Activated gamma-delta T cell treated with anti-CD3 and anti-CD28 coated beads, Interleukin-2, amount 50 U/mL, for 16 hours (primary cell): ENCODE measurements at regions not wholly inside any gene's neighbourhood (a gene's known extent, or its start where the extent isn't known, plus 50 kb on each side); places are given as distances from the start of the nearest gene placed in this dataset.
"Not testable (repeated sequence)": the region's sequence is repeated elsewhere in the genome, so short reads cannot be mapped to it uniquely, and the experiment has no call there.

Source experiments
- DNase-seq: peaks from one replicate; pipeline ENCODE4 v3.0.0-alpha.2; 2020; ENCODE audit warnings: low read depth

DNA sequence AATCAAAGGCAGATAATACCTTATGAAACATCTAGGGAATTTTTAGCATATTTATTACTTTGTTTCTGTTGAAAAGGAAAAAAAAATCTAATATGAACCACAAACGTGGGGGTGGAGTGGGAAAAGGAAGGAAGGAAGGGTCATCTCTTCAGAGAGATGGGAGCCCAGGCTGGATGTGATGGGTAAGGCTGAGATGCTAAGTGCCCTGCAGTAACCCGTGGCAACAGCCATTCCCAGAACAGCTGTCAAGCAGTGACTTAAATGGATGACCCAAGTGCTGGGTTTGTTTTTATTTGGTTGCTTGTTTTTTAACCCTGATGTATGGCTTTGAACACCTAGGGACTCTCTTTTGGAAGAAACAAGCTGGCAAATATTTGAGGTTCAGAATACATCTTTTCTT, 50.7 kb upstream of the KLF7 start:
- no peak for DNase-seq

DNA sequence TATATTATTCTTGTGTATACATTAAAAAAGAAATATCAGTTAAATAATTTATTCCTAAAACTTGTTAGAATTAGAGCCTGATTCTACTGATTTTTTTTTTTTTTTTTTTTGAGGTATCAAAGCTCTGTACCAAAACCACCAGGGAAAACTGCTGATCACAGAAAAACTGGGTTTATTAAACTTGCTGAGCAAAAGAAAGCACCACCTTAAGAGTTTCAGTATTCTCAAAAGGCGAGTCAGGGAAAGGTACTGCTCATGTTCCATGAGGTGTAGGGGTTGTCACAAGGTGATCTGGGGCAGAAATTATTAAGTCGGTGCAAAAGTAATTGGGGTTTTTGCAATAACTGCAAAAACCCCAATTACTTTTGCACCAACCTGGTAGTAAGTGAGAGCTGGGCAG, 51.7 kb upstream of the KLF7 start:
- no peak for DNase-seq

DNA sequence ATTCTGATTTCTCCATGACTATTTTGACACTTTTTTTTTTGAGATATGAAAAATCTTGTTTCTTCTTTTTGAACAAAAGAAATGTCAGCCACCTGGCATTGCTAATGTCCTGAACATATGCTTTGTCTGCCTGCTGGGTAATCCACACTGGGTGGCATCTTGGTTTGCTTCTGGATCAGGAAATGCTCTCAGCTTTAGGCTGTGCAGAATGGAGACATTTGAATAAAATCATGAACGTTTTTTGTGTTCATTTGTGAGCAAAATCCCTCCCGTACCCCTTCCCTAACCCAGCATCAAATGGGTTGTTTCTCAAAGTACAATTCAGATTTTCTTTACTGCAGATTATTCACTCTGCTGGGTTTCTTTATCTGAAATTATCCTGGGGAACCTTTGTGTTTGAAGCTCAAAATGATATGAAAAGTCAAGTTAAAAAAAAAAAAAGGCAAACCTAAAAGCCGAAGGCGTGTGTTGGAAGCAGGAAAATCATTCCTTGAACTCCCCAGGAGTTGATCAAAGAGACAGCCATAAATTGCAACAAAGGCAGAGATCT, 53.4 kb upstream of the KLF7 start:
- DNase-seq: no peak

DNA sequence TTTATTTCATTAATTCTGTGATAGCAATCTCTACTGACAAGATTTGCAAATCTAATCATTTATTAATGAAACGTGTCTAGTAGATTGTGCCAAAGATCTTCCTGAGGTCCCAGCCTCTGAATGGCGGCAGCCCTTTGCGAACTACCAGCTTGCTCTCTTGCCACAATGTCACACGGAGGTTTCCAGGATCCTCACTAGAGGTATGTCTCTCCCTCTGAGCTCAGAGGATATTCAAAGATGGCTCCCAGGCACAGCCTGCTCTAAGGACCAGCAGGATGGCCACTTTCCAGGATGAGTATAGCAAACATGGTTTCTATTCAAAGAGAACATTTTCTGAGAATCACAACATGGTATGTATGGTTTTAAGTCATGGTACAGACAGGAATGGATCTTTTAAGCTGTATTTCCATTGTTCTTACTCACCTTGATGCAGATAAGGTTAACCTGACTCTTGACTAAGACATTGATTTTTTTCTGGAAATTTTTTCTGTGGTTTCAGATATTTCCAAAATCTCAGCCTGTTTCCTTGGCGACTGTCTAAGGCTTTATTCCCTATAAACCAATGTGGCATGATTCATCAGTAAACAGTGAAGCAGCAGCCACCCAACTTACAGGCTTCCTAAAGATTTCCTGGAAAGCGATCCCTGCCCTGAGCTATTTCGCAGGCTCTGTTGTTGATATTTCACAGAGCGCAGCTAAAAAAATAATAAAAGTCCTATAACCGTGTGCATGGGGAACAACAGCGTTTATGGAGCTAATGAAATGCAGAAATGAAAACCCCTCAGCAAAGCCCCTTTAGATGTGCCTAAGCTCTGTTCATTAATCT, 54.1 kb upstream of the KLF7 start:
- no peak for DNase-seq

DNA sequence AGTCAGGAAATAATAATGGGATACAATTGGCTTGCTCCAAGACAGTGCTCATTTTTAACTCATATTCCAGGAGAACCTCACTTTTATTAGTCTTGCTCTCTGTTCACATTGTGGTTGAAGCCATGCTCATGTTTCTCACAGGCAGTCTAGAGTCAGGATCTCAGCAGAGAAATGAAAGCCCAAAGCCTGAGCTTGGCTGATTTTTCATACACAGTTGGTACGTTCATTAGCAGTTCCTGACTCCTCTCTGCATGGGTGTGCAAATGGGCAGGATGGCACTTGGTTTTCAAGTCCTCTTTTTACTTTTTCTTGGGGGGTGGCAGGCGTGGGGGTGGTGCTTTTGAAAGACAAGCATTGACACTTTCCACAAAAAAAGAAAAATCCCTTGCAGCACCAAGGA, 56.0 kb upstream of the KLF7 start:
- DNase-seq: no peak

DNA sequence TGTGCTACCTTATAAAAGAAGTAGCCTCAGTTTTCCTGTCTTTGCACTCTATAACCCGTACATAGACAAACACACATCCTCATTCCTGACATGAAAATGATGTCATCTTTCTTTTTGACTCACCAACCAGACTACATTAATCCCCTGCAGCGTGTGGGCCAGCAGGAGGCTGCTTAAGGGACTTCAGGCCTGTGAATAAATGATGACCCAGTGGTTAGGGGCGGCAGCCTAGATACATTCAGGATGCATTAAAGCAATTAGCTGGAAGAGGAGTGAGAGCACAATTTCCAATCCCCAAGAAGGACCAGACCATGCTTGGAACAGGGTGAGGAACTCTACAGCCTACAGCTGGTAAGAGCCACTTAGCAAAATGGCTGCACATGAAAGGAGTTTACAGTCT, 57.3 kb upstream of the KLF7 start:
- no peak for DNase-seq

DNA sequence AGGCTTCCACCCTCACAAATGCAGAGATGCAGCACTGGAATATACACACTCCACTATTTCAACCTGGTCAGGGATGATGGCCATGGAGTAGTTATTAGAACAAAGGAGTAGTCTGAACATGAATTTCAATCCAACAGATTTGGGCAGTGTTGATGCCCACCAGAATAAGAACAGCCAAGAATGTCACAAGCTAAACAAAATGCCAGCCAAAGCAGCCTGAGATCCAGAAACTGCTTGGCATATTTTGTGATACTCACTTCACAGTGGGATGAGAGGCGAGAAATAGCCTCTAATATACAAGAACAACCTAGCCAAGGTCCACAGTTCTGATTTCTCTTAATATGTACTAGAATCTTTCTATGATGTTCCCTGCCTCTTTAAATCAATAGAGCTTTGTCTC, 58.6 kb upstream of the KLF7 start:
- DNase-seq: no peak

DNA sequence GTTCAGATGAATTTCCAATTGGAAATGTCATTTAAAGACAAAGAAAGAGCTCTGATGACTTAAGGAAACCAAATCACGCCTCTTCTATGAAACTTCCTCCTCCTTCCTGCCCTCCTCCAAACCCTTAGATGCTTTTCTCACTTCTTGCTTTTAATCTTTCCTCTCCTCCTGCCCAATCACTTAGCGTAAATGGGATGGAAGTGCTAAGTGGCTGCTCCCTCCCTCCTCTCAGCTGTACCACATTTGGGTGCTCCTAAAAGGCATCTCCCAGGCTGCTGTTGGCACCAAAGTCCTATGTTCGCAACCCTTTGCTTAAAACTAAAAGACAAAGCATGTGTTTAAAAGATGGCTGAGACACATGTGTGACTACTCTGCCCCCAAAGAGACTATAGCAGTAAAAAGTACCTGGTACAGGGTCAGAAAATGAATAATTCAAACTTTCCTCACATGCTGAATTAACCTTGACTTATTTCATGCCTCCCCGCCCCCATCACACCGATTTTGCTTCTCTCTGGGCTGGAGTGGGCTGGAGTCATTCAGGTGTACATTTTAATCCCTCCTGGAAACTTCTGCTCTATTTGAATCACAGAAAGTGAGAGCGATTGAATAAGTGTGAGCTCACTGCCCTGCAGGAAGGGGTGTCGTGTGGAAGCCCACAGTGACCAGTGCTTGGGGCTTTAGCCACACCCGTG, 59.2 kb upstream of the KLF7 start:
- no peak for DNase-seq

DNA sequence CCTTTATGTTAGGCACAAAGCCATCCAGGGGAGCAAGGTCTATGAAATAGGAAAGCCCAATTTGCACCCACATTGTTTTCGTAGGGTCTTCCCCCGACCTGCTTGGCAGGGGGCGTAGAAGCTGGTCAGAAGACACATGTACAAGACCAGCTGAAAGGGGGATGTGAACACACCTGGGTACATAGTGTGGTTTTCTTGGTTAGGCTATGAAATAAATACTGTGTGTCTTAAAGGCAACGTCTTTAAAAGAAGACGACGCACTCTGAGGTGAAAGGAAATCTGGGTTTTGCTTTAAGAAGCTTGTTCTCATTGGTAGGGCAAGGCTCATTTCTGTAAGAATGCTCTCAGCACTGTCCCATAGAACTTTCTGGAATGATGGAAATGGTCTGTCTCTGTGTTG, 60.0 kb upstream of the KLF7 start:
- no peak for DNase-seq

DNA sequence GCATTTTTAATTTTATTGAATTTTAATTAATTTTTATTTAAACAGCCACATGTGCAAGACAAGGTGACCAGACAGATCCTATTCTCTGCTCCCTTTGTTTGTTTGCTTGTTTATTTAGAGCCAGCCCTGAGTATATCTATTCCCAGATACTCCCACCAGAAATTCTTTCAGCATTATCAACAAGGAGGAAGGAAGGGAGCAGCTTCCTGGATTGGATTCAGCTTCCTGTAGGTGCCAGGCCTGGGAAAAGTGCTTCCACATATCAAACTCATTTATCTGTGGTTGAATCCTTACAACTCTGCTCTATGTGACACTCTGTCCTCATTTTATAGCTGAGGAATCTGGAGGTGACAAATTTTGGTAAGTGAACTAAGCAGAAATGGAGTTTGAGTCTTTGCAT, 60.5 kb upstream of the KLF7 start:
- no peak for DNase-seq

DNA sequence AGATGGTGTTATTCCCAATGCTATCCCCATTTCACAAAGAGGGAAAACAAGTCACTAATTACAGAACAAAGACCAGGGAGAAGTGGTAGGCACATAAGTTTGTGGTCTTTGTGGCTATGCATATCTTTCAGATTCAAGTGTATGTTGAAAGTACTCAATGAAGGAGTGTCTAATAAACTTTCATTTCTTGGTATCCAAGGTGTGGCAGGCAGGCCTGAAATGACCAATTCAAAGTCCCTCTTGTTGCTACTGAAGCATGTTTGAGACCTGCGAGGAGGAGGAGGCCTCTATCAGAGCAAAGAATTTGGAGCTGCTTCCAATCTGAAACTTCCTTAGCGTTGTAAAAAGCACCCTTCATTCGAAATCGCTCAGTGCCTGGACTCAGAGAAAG, 60.9 kb upstream of the KLF7 start:
- no peak for DNase-seq

DNA sequence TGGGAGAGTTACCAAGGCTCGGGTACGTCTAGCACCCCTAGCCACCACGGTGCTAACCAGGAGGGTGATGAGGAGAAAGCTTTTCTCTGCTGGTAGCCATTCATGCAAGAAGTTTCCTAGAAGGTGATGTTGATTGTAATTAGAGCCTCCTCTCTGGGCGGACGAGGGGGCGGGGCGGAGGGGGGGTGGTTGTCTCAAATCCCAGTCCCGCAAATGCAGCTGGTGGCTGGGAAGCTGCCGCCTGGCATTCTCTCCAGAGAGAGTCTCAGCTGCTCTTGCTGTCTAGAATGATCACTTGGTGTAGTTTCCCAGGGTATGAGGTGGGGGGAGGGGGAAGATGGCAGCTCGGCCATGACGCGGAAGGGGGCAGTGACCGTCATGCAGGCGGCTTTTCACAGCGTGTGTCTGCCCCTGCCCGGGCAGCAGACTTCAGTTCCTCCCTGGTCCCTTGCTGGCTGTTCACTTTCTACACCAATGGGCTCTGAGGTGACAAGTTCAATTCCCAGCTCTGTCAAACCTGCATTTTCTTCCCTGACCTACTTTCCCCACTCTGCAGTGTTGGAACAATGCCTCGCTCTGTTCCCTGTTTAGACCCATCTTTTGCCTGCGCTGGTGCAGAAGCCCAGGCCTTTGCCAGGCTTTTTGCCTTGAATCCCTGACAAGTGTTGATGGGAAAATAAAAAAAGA, 61.5 kb upstream of the KLF7 start:
- DNase-seq: no peak

DNA sequence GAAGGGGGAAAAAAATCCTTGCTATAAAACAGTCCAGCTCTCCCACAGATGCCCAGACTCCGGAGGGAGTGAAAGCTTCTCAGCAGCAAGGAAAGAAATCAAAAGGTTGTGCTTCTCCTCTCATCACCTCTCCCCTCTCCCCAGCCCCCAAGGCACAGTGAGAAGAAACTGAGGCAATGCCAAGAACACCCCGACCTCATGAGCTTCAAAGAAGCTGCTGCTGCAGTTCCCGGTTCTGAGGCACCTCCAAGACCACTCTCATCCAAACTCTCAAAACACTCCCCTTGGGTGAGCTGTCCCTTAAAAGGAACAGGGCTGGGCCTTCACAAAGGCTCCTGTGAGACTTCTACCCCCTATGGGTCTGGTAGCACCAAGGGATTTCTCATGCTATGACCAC, 62.0 kb upstream of the KLF7 start:
- DNase-seq: no peak

DNA sequence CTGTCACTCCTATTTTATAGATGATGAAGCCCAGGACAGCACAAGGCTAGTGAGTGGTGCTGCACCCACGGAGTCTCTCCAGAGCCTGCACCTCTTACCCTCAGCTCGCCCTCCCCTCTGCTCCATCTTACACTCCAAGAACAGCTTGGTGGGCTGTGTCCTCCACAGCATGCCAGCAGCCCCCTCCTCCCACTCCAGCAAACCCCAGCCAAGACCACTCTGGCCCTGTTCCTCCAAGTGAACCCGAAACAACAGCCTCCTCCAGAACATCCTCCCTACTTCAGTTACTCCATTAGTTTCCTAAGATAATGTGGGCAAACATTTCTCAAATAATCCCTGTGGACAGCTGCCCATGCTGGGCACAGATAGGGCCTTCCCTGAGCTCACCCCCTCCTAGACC, 62.7 kb upstream of the KLF7 start:
- DNase-seq: no peak

DNA sequence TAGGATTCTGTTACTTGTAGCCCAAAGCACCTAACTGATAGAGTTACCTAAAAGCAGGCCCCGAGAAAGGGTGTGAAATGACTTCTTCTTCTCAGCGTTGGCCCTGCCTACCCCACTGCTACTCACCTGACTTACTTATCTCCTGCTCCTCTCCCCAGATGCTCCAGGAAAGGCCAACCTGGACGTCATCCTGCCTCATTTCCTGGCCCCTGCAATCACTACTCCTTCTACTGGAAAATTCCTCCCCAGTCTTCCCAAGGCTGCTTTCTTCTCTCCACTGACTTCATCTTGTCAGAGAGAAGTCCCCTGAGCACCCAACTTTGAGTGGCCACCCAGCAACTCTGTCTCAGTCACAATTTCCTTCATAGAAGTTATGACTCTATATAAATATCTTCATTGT, 63.4 kb upstream of the KLF7 start:
- DNase-seq: no peak

DNA sequence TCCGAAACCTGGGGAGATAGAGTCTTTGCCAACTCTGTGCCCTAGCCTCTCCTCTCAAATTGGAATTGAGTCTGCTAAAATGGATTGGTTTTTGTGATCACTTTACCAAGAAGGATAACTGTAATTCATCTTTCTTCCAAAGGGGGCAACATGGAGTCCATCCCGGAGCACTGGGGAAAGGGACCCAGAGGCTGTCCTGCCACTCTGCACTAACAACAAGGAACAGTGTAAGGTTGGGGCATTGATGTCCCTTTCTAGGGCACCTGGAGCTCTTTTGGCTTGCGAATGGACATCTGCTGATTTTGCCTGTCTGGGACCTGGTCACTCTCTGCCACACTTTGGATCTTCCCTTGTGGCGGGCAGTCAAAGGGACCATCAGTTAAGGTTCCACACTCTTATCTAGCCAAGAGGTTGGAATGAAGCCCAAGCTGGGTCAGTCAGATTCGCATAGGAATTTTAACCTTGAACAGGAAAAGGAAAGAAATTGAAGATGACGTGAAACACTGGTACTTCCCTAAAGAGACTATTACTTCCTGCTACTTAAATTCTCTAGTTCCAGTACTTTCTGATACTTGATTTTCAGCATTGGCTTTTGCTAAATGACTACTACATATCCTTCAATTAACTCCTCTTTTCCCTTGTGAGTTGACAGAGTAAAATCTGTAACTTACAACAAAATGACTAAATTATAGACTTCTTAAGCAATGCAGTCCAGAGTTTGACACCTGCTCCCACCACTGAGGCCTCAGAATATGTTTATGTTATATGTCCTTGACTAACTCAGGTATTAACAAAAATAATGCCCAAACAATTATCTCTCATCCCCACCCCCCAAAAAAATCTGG, 64.7 kb upstream of the KLF7 start:
- DNase-seq: no peak

DNA sequence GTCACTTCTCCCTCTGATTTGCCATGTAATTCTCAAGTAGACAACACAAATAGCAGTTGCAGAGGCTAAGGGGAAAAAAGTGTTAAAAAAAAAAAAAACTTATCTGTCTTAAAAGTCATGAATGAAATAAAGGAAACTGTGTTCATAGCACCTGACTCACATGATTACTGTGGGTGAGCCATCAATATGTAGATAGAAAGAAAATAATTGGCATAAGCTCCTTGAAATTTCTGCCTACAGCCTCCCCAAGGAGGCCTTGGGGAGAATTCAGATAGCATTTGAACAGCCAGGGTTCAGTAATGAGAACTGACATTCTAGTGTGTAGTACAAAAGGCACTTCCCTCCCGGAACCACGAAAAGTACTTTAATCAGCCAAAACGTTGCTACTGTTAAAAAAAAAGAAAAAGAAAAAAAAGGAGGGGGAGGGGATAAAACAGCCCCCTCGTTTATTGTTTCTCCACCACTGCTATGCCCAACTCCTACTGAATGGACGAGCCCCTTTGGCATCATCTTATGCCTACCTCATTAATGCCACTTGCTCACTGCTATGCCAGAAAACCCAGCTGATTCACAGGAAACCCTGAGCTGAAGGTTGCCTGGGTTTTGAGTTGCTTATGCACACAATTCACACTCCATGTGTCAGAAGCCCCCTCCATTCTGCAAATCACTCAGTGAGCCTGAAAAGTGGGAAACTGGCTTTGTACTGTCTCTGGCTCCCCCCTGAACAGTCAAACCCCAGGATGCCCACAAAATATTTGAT, 65.5 kb upstream of the KLF7 start:
- DNase-seq: no peak

DNA sequence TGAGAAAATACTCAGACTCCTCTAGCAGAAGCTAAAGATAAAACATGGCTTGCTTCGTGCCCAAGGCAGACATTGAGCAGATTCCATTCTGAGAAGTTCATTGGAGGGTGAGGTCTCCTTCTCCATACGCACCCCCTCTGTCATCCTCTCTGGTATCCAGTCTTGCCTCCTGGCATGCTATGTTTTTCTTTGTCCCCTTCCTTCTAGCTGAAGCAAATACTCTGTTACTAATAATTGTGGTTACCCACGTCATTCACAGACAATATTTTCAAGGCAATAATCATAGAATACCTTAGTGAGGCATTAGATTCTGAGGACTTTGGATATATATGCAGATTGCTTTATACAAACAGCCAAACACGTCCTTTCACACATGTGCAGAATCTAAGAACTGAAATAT, 66.2 kb upstream of the KLF7 start:
- no peak for DNase-seq

DNA sequence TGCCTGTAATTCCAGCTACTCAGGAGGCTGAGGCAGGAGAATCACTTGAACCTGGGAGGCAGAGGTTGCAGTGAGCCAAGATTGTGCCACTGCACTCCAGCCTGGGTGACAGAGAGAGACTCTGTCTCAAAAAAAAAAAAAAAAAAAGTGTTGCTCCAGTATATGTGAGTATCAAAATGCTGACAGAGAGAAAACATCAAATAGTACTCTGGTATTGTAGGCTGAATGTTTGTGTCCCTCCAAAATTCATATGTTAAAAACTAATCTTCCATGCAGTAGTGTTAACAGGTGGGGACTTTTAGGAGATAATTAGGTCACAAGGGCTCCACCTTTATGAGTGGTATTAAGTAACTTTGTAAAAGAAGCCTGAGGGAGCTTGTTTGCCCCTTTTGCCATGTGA, 67.4 kb upstream of the KLF7 start:
- not testable (repeated sequence) for DNase-seq

DNA sequence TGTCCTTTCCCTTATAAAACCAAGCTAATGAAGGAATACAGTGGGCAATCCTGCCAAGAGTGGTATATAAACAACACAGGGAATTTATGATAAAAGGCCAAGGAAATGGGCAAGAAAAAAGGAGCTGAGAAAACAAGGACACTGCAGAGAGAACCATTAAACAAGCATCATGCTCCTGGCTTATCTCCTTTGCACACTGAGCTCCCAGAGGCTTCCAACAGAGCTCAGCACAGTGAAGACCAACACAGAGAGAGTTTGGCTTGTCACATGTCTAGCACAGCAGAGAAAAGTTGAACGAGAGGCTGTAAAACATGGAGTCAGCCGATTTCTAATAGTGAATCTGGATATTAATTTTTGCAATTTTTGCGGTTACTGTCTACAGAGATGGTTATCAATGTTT, 68.0 kb upstream of the KLF7 start:
- DNase-seq: no peak

DNA sequence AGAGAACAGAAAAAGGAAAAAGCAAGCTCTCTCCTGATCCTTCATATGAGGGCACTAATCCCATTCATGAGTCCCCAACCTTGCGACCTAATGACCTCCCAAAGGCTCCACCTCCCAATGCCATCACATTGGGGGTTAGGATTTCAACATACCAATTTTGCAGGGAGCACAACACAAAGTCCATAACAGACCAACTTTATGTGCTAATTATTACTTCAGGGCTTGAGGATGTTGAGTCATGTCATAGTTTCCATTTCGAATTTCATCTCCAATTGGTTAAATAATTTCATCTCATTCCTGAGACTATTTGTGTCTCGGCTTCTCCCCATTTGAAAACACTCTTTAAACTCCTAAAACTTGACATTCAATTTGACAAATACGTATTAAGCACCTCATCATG, 69.9 kb upstream of the KLF7 start:
- no peak for DNase-seq
